ENCODE measurements at regions not wholly inside any gene's neighbourhood (a gene's known extent, or its start where the extent isn't known, plus 50 kb on each side); places are given as distances from the start of the nearest gene placed in this dataset.
"Not testable (repeated sequence)": the region's sequence is repeated elsewhere in the genome, so short reads cannot be mapped to it uniquely, and the experiment has no call there.

GRCh38 chr2:129181963-129182362, 797.5 kb upstream of the RAB6C start:
- no peak overlapping the region for H3K27ac ChIP-seq (ENCODE audit: low read depth)
- no peak for DNase-seq (ENCODE audit: extremely low spot score)
- WGBS, result 82% methylated on average over 4 of the region's 4 CpGs
- no peaks in the 10 kb centered on the region for H3K4me1 ChIP-seq (ENCODE audit: insufficient read depth)
- no peaks in the 10 kb centered on the region for H3K36me3 ChIP-seq (ENCODE audit: insufficient read depth)
- H3K4me3 ChIP-seq (ENCODE audit: low read depth, low read length), result no peak overlapping the region

GRCh38 chr2:129187343-129187742, 792.1 kb upstream of the RAB6C start:
- Histone ChIP-seq H3K36me3 (ENCODE audit: insufficient read depth) (no peaks in the 10 kb centered on the region), H3K4me3 (ENCODE audit: low read depth, low read length) (no peak overlapping the region), H3K4me1 (ENCODE audit: insufficient read depth) (no peaks in the 10 kb centered on the region), H3K27ac (ENCODE audit: low read depth) (no peak overlapping the region)
- DNase-seq (ENCODE audit: extremely low spot score), result no peak
- 77% methylated on average over 3 of the region's 3 CpGs for WGBS

GRCh38 chr2:129188451-129188850, 791.0 kb upstream of the RAB6C start:
- DNase-seq (ENCODE audit: extremely low spot score), result no peak
- no peak overlapping the region for H3K4me3 ChIP-seq (ENCODE audit: low read depth, low read length)
- WGBS, result 91% methylated on average over 9 of the region's 9 CpGs
- no peaks in the 10 kb centered on the region for H3K36me3 ChIP-seq (ENCODE audit: insufficient read depth)
- H3K27ac ChIP-seq (ENCODE audit: low read depth), result no peak overlapping the region
- H3K4me1 ChIP-seq (ENCODE audit: insufficient read depth), result no peaks in the 10 kb centered on the region

GRCh38 chr2:129189617-129190319, 789.7 kb upstream of the RAB6C start:
- H3K4me1 ChIP-seq (ENCODE audit: insufficient read depth), result no peaks in the 10 kb centered on the region
- H3K27ac ChIP-seq (ENCODE audit: low read depth), result no peak overlapping the region
- H3K4me3 ChIP-seq (ENCODE audit: low read depth, low read length), result no peak overlapping the region
- 80% methylated on average over 10 of the region's 10 CpGs for WGBS
- no peaks in the 10 kb centered on the region for H3K36me3 ChIP-seq (ENCODE audit: insufficient read depth)
- DNase-seq (ENCODE audit: extremely low spot score), result no peak

GRCh38 chr2:129190494-129190893, 789.0 kb upstream of the RAB6C start:
- Histone ChIP-seq H3K36me3 (ENCODE audit: insufficient read depth) (no peaks in the 10 kb centered on the region), H3K27ac (ENCODE audit: low read depth) (no peak overlapping the region), H3K4me1 (ENCODE audit: insufficient read depth) (no peaks in the 10 kb centered on the region), H3K4me3 (ENCODE audit: low read depth, low read length) (no peak overlapping the region)
- DNase-seq (ENCODE audit: extremely low spot score), result no peak
- 95% methylated on average over 6 of the region's 6 CpGs for WGBS

- no peak overlapping the region for H3K4me3 ChIP-seq (ENCODE audit: low read depth, low read length)
- H3K4me1 ChIP-seq (ENCODE audit: insufficient read depth), result no peaks in the 10 kb centered on the region
- H3K27ac ChIP-seq (ENCODE audit: low read depth), result no peak overlapping the region
- 76% methylated on average over 4 of the region's 4 CpGs for WGBS
- no peak for DNase-seq (ENCODE audit: extremely low spot score)
- no peaks in the 10 kb centered on the region for H3K36me3 ChIP-seq (ENCODE audit: insufficient read depth)
Observed at GRCh38 chr2:129191530-129191929, 787.9 kb upstream of the RAB6C start.

- Histone ChIP-seq H3K36me3 (ENCODE audit: insufficient read depth) (no peaks in the 10 kb centered on the region), H3K4me1 (ENCODE audit: insufficient read depth) (no peaks in the 10 kb centered on the region), H3K27ac (ENCODE audit: low read depth) (no peak overlapping the region), H3K4me3 (ENCODE audit: low read depth, low read length) (no peak overlapping the region)
- no peak for DNase-seq (ENCODE audit: extremely low spot score)
- WGBS, result 93% methylated on average over 5 of the region's 5 CpGs
Observed at GRCh38 chr2:129192117-129192516, 787.3 kb upstream of the RAB6C start.

- no peaks in the 10 kb centered on the region for H3K4me1 ChIP-seq (ENCODE audit: insufficient read depth)
- H3K27ac ChIP-seq (ENCODE audit: low read depth), result no peak overlapping the region
- H3K36me3 ChIP-seq (ENCODE audit: insufficient read depth), result no peaks in the 10 kb centered on the region
- 83% methylated on average over 8 of the region's 8 CpGs for WGBS
- no peak overlapping the region for H3K4me3 ChIP-seq (ENCODE audit: low read depth, low read length)
- no peak for DNase-seq (ENCODE audit: extremely low spot score)
Observed at GRCh38 chr2:129192841-129193253, 786.6 kb upstream of the RAB6C start.

- Histone ChIP-seq H3K36me3 (ENCODE audit: insufficient read depth) (no peaks in the 10 kb centered on the region), H3K27ac (ENCODE audit: low read depth) (no peak overlapping the region), H3K4me3 (ENCODE audit: low read depth, low read length) (no peak overlapping the region), H3K4me1 (ENCODE audit: insufficient read depth) (no peaks in the 10 kb centered on the region)
- WGBS, result 71% methylated on average over 4 of the region's 4 CpGs
- no peak for DNase-seq (ENCODE audit: extremely low spot score)
Observed at GRCh38 chr2:129193961-129194360, 785.5 kb upstream of the RAB6C start.

- H3K27ac ChIP-seq (ENCODE audit: low read depth), result no peak overlapping the region
- H3K36me3 ChIP-seq (ENCODE audit: insufficient read depth), result no peaks in the 10 kb centered on the region
- no peak for DNase-seq (ENCODE audit: extremely low spot score)
- no peak overlapping the region for H3K4me3 ChIP-seq (ENCODE audit: low read depth, low read length)
- no peaks in the 10 kb centered on the region for H3K4me1 ChIP-seq (ENCODE audit: insufficient read depth)
- WGBS, result 82% methylated on average over 5 of the region's 5 CpGs
Observed at GRCh38 chr2:129199501-129199900, 780.0 kb upstream of the RAB6C start.

- DNase-seq (ENCODE audit: extremely low spot score), result no peak
- 41% methylated on average over 2 of the region's 2 CpGs for WGBS
- Histone ChIP-seq H3K27ac (ENCODE audit: low read depth) (no peak overlapping the region), H3K4me1 (ENCODE audit: insufficient read depth) (no peaks in the 10 kb centered on the region), H3K36me3 (ENCODE audit: insufficient read depth) (no peaks in the 10 kb centered on the region), H3K4me3 (ENCODE audit: low read depth, low read length) (no peak overlapping the region)
Observed at GRCh38 chr2:129201696-129202095, 777.8 kb upstream of the RAB6C start.

- WGBS, result 49% methylated on average over 3 of the region's 3 CpGs
- DNase-seq (ENCODE audit: extremely low spot score), result no peak
- Histone ChIP-seq H3K36me3 (ENCODE audit: insufficient read depth) (no peaks in the 10 kb centered on the region), H3K27ac (ENCODE audit: low read depth) (no peak overlapping the region), H3K4me1 (ENCODE audit: insufficient read depth) (no peaks in the 10 kb centered on the region), H3K4me3 (ENCODE audit: low read depth, low read length) (no peak overlapping the region)
Observed at GRCh38 chr2:129203331-129203730, 776.1 kb upstream of the RAB6C start.

GRCh38 chr2:129204581-129204980, 774.9 kb upstream of the RAB6C start:
- DNase-seq (ENCODE audit: extremely low spot score); H3K4me1 ChIP-seq (ENCODE audit: insufficient read depth); H3K27ac ChIP-seq (ENCODE audit: low read depth); H3K4me3 ChIP-seq (ENCODE audit: low read depth, low read length); H3K36me3 ChIP-seq (ENCODE audit: insufficient read depth): not testable (repeated sequence)
- WGBS, result 93% methylated on average over 2 of the region's 2 CpGs

GRCh38 chr2:129205176-129205575, 774.3 kb upstream of the RAB6C start:
- H3K4me1 ChIP-seq (ENCODE audit: insufficient read depth), result no peaks in the 10 kb centered on the region
- no peaks in the 10 kb centered on the region for H3K36me3 ChIP-seq (ENCODE audit: insufficient read depth)
- H3K4me3 ChIP-seq (ENCODE audit: low read depth, low read length), result no peak overlapping the region
- no peak for DNase-seq (ENCODE audit: extremely low spot score)
- 30% methylated on average over 1 of the region's 1 CpG for WGBS
- H3K27ac ChIP-seq (ENCODE audit: low read depth), result no peak overlapping the region

GRCh38 chr2:129205766-129206165, 773.7 kb upstream of the RAB6C start:
- Histone ChIP-seq H3K36me3 (ENCODE audit: insufficient read depth) (no peaks in the 10 kb centered on the region), H3K4me1 (ENCODE audit: insufficient read depth) (no peaks in the 10 kb centered on the region), H3K4me3 (ENCODE audit: low read depth, low read length) (no peak overlapping the region), H3K27ac (ENCODE audit: low read depth) (no peak overlapping the region)
- WGBS, result 54% methylated on average over 5 of the region's 5 CpGs
- DNase-seq (ENCODE audit: extremely low spot score), result no peak

All from urinary bladder (tissue), 3 donors.